Panc1 (cell line): ENCODE measurements at regions not wholly inside any gene's neighbourhood (a gene's known extent, or its start where the extent isn't known, plus 50 kb on each side); places are given as distances from the start of the nearest gene placed in this dataset.

Experiments
- ATAC-seq: fragments of 200-7000 bp; cut with Tn5 transposase; 2 replicates; pipeline ENCODE4 v1.9.1; 2020; ENCODE audit warnings: mild to moderate bottlenecking, moderate library complexity
- BruUV-seq: library from RNA; stranded (reverse); fragments of 400-500 nt; replicated peaks from 2 replicates; lab custom pipeline; 2021; lab: Mats Ljungman, UMichigan
- CTCF ChIA-PET: fragments of 300-600 bp; sonication (Branson Sonifier 250); formaldehyde crosslinking; loops from one replicate; lab custom pipeline; 2022; ENCODE audit warnings: antibody characterized with exemption; lab: Charles Lee
- POLR2A ChIA-PET: fragments of 300-600 bp; sonication (Branson Sonifier 250); formaldehyde crosslinking; loops from one replicate; lab custom pipeline; 2022; ENCODE audit warnings: antibody characterized with exemption; lab: Charles Lee
- DNase-seq: peaks from one replicate; pipeline ENCODE4 v3.0.0-alpha.2; 2010; ENCODE audit warnings: low read depth, low spot score
- H3K27ac ChIP-seq: 2 replicates; pipeline ENCODE4 v1.5.1; 2011; ENCODE audit warnings: mild to moderate bottlenecking, low read length, inconsistent platforms
- H3K27me3 ChIP-seq: fragments of 200-500 bp; sonication (Bioruptor generic); 2 replicates; pipeline ENCODE4 v1.6.0; 2014; ENCODE audit warnings: low read length, inconsistent platforms; ENCODE audit not compliant: control insufficient read depth, insufficient read depth
- H3K36me3 ChIP-seq: fragments of 200-500 bp; sonication (Bioruptor generic); 2 replicates; pipeline ENCODE4 v1.5.1; 2014; ENCODE audit warnings: inconsistent platforms, mild to moderate bottlenecking, low read length, moderate library complexity; ENCODE audit not compliant: control insufficient read depth, insufficient read depth
- H3K4me1 ChIP-seq: 2 replicates; pipeline ENCODE4 v1.5.1; 2011; ENCODE audit warnings: inconsistent platforms, mild to moderate bottlenecking, low read length, moderate library complexity; ENCODE audit not compliant: control insufficient read depth, insufficient read depth
- H3K4me3 ChIP-seq, 2 experiments: 2 replicates each; pipeline ENCODE4 v1.5.1; 2011 to 2012; ENCODE audit warnings: low read depth in 2 of 2, low read length in 2 of 2, mild to moderate bottlenecking in 2 of 2, inconsistent platforms in 1 of 2, moderate library complexity in 1 of 2
- H3K9me3 ChIP-seq: fragments of 200-500 bp; sonication (Bioruptor generic); 2 replicates; pipeline ENCODE4 v1.5.1; 2014; ENCODE audit warnings: low read depth, mild to moderate bottlenecking, inconsistent platforms, low read length, moderate library complexity; ENCODE audit not compliant: control insufficient read depth, insufficient read depth
- POLR2AphosphoS5 ChIP-seq: IDR thresholded peaks from 2 replicates; pipeline ENCODE4 v1.6.1; 2012; ENCODE audit warnings: mild to moderate bottlenecking, low read depth, low read length, moderate library complexity
- SIN3A ChIP-seq: IDR thresholded peaks from 2 replicates; pipeline ENCODE4 v1.6.1; 2012; ENCODE audit warnings: low read depth, mild to moderate bottlenecking, low read length, moderate library complexity, borderline replicate concordance; ENCODE audit not compliant: insufficient read depth
- TCF7L2 ChIP-seq: IDR thresholded peaks from 2 replicates; pipeline ENCODE4 v1.6.1; 2011; ENCODE audit warnings: mild to moderate bottlenecking, low read depth, low read length, inconsistent platforms
- in situ Hi-C: cut with HindIII; loops from 2 replicates; pipeline ENCODE4 v1.10.0; 2016; ENCODE audit warnings: low sequenced_read_pairs, low pct_unique_long_range_greater_than_20kb
- intact Hi-C: fragments of 100-400 bp; cut with micrococcal nuclease; formaldehyde crosslinking; loops from one replicate; pipeline ENCODE4 v1.10.0; 2022; ENCODE audit not compliant: unreplicated experiment
- TF ChIP-seq, protein P1 (sequence below): fragments of 450-650 bp; IDR thresholded peaks from 2 replicates; pipeline ENCODE4 v1.5.1; 2017; ENCODE audit warnings: mild to moderate bottlenecking
- TF ChIP-seq, protein P2 (sequence below), 2 experiments: IDR thresholded peaks; 2 replicates each; pipeline ENCODE4 v1.6.1; 2011 to 2012; ENCODE audit warnings: low read depth in 2 of 2, control low read depth in 1 of 2, low read length in 1 of 2, mild to moderate bottlenecking in 1 of 2, moderate library complexity in 1 of 2; ENCODE audit not compliant: insufficient read depth in 1 of 2

DNA sequence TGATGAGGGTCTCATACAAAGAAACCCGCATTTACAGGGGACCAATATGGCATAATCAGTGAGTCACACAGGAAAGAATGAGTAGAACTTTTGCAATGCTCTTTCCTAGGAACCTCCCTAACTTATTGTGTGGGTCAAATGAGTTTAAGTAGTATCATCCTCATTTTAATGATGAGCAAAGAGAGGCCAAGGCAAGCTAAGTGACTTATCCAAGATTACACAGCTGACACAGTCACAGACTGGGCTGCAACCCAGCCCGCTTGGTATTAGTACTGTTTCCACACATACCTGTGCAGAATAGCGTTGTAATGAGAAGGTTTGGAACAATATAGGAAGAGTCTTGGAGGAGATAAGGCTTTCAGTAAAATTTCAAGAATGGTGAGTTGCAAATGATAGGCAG, 91.0 kb upstream of the PPP1R2C start:
- Histone ChIP-seq H3K27ac (no peak overlapping the region), H3K4me3 (no peak overlapping the region), H3K27me3 (no peaks in the 10 kb centered on the region), H3K9me3 (no peaks in the 10 kb centered on the region), H3K36me3 (no peaks in the 10 kb centered on the region), H3K4me1 (no peaks in the 10 kb centered on the region)
- DNase-seq (no peak), ATAC-seq (no peak)
- POLR2A ChIA-PET = no interaction called here
- no TSS peak for BruUV-seq
- intact Hi-C loops = no loop called here
- CTCF ChIA-PET = no interaction called here
- in situ Hi-C loops = no loop called here
- TF ChIP-seq POLR2AphosphoS5 (no peak), TCF7L2 (no peak), SIN3A (no peak)
- TF ChIP-seq, protein P1, sequence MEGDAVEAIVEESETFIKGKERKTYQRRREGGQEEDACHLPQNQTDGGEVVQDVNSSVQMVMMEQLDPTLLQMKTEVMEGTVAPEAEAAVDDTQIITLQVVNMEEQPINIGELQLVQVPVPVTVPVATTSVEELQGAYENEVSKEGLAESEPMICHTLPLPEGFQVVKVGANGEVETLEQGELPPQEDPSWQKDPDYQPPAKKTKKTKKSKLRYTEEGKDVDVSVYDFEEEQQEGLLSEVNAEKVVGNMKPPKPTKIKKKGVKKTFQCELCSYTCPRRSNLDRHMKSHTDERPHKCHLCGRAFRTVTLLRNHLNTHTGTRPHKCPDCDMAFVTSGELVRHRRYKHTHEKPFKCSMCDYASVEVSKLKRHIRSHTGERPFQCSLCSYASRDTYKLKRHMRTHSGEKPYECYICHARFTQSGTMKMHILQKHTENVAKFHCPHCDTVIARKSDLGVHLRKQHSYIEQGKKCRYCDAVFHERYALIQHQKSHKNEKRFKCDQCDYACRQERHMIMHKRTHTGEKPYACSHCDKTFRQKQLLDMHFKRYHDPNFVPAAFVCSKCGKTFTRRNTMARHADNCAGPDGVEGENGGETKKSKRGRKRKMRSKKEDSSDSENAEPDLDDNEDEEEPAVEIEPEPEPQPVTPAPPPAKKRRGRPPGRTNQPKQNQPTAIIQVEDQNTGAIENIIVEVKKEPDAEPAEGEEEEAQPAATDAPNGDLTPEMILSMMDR = no peak
- TF ChIP-seq, protein P2, sequence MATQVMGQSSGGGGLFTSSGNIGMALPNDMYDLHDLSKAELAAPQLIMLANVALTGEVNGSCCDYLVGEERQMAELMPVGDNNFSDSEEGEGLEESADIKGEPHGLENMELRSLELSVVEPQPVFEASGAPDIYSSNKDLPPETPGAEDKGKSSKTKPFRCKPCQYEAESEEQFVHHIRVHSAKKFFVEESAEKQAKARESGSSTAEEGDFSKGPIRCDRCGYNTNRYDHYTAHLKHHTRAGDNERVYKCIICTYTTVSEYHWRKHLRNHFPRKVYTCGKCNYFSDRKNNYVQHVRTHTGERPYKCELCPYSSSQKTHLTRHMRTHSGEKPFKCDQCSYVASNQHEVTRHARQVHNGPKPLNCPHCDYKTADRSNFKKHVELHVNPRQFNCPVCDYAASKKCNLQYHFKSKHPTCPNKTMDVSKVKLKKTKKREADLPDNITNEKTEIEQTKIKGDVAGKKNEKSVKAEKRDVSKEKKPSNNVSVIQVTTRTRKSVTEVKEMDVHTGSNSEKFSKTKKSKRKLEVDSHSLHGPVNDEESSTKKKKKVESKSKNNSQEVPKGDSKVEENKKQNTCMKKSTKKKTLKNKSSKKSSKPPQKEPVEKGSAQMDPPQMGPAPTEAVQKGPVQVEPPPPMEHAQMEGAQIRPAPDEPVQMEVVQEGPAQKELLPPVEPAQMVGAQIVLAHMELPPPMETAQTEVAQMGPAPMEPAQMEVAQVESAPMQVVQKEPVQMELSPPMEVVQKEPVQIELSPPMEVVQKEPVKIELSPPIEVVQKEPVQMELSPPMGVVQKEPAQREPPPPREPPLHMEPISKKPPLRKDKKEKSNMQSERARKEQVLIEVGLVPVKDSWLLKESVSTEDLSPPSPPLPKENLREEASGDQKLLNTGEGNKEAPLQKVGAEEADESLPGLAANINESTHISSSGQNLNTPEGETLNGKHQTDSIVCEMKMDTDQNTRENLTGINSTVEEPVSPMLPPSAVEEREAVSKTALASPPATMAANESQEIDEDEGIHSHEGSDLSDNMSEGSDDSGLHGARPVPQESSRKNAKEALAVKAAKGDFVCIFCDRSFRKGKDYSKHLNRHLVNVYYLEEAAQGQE (IDR thresholded peaks at IDR 0.05; ENCODE audit: insufficient read depth in 1 of 2, low read depth in 2 of 2, low read length in 1 of 2) = no peak

DNA sequence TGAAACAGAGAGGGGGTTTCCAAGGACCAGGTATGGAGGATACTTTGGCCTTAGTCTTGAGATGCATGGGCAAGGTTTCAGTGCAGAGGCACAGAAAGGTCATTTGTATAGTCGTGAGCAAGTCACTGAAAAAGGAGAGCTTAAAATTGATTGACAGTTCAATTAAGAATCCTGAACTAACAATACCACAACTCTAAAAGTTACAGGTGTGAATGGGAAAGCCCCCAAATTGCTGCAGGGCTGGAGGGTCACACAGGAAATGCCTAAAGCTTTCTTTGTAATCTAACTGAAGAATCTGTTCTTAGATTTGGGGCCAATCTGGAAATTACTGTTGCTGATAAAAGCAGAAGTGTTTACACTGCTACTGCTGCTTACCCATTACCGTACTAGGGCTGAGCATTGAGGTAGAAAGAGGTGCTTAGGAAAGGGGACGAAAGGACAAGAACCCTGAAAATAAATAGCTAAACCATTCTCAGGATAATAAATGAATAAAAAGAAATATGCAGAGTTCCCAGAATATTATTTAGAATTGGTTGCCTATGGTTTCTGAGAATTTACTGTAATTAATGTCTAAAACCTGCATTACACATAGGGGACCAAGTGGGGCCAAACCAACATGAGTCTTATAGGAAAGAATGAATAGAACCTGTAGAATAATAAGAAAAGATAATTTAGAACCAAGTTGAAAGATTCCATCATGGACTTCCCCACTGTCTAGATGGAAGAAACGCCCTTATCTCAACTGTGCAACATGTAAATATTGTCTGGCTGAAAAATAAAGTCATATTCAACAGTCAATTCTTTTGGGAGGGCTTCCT, 91.9 kb upstream of the PPP1R2C start:
- POLR2A ChIA-PET = no interaction called here

More for the DNA sequence above, 91.9 kb upstream of the PPP1R2C start:
- DNase-seq = no peak
- H3K27ac ChIP-seq = no peak overlapping the region
- no peaks in the 10 kb centered on the region for H3K27me3 ChIP-seq
- H3K4me3 ChIP-seq = no peak overlapping the region
- ATAC-seq = no peak
- TF ChIP-seq, protein P2 (IDR thresholded peaks at IDR 0.05; ENCODE audit: insufficient read depth in 1 of 2, low read depth in 2 of 2, low read length in 1 of 2) = no peak
- no peak for TF ChIP-seq TCF7L2
- TF ChIP-seq, protein P1 = no peak
- no peak for TF ChIP-seq SIN3A
- no peak for TF ChIP-seq POLR2AphosphoS5
- H3K4me1 ChIP-seq = no peaks in the 10 kb centered on the region
- no peaks in the 10 kb centered on the region for H3K36me3 ChIP-seq
- CTCF ChIA-PET = no interaction called here
- no TSS peak for BruUV-seq
- in situ Hi-C loops (no loop called here), intact Hi-C loops (no loop called here)
- H3K9me3 ChIP-seq = no peaks in the 10 kb centered on the region
